KMS-11 (cell line): ENCODE measurements at regions not wholly inside any gene's neighbourhood (a gene's known extent, or its start where the extent isn't known, plus 50 kb on each side); places are given as distances from the start of the nearest gene placed in this dataset.

Experiments used
- H2AFZ ChIP-seq: fragments of 200-600 bp; sonication (generic); 2 replicates; pipeline ENCODE4 v1.6.1; 2016; ENCODE audit warnings: antibody characterized with exemption, mixed run types, low read depth
- H3K27ac ChIP-seq: fragments of 200-600 bp; sonication (generic); 2 replicates; pipeline ENCODE4 v1.6.1; 2016; ENCODE audit warnings: mild to moderate bottlenecking, mixed run types
- H3K27me3 ChIP-seq: fragments of 200-600 bp; sonication (generic); 2 replicates; pipeline ENCODE4 v1.6.1; 2017; ENCODE audit warnings: mild to moderate bottlenecking, low read depth, mixed run types, moderate library complexity; ENCODE audit not compliant: insufficient read depth
- H3K36me3 ChIP-seq: fragments of 200-600 bp; sonication (generic); 2 replicates; pipeline ENCODE4 v1.6.1; 2017; ENCODE audit warnings: mild to moderate bottlenecking, mixed run types; ENCODE audit not compliant: insufficient read depth
- H3K4me1 ChIP-seq: fragments of 200-600 bp; sonication (generic); 2 replicates; pipeline ENCODE4 v1.6.1; 2016; ENCODE audit warnings: mild to moderate bottlenecking, low read depth, mixed run types; ENCODE audit not compliant: poor library complexity, severe bottlenecking
- H3K4me2 ChIP-seq: fragments of 200-600 bp; sonication (generic); 2 replicates; pipeline ENCODE4 v1.7.0; 2016; ENCODE audit warnings: mild to moderate bottlenecking, mixed run types
- H3K4me3 ChIP-seq: fragments of 200-600 bp; sonication (generic); IDR thresholded peaks from 2 replicates; pipeline ENCODE4 v1.6.1; 2017; ENCODE audit warnings: low read depth, low read length, mixed read lengths; ENCODE audit not compliant: insufficient read depth
- H3K79me2 ChIP-seq: fragments of 200-600 bp; sonication (generic); 2 replicates; pipeline ENCODE4 v1.6.1; 2016; ENCODE audit warnings: low read depth, mixed run types; ENCODE audit not compliant: insufficient read depth
- H3K9ac ChIP-seq: fragments of 200-600 bp; sonication (generic); 2 replicates; pipeline ENCODE4 v1.6.1; 2016; ENCODE audit warnings: mild to moderate bottlenecking, mixed run types
- H4K20me1 ChIP-seq: fragments of 200-600 bp; sonication (generic); 2 replicates; pipeline ENCODE4 v1.6.1; 2016; ENCODE audit warnings: mild to moderate bottlenecking, mixed run types; ENCODE audit not compliant: insufficient read depth
- CTCF ChIP-seq: fragments of 200-600 bp; sonication (generic); conservative IDR thresholded peaks from 2 replicates; pipeline ENCODE4 v1.6.1; 2017; ENCODE audit warnings: low read depth, mild to moderate bottlenecking, antibody characterized with exemption, low read length, moderate library complexity, mixed read lengths

GRCh38 chr5:173790177-173790719, 97.9 kb upstream of the CPEB4 start:
- Histone ChIP-seq H2AFZ (no peak overlapping the region), H3K36me3 (no peaks in the 10 kb centered on the region), H3K9ac (no peak overlapping the region), H3K4me2 (no peak overlapping the region), H3K4me1 (peaks cover 30% of the 10 kb centered on the region), H3K27ac (no peak overlapping the region), H3K4me3 (no peak overlapping the region), H3K79me2 (no peaks in the 10 kb centered on the region), H4K20me1 (no peaks in the 10 kb centered on the region), H3K27me3 (no peaks in the 10 kb centered on the region)
- TF ChIP-seq CTCF: no peak

GRCh38 chr5:173790836-173791546, 97.2 kb upstream of the CPEB4 start:
- Histone ChIP-seq H3K27ac (no peak overlapping the region), H2AFZ (no peak overlapping the region), H3K4me2 (no peak overlapping the region), H3K4me1 (peaks cover 31% of the 10 kb centered on the region), H3K9ac (no peak overlapping the region), H4K20me1 (no peaks in the 10 kb centered on the region), H3K36me3 (no peaks in the 10 kb centered on the region), H3K27me3 (no peaks in the 10 kb centered on the region), H3K79me2 (no peaks in the 10 kb centered on the region), H3K4me3 (no peak overlapping the region)
- TF ChIP-seq CTCF: no peak

DNA sequence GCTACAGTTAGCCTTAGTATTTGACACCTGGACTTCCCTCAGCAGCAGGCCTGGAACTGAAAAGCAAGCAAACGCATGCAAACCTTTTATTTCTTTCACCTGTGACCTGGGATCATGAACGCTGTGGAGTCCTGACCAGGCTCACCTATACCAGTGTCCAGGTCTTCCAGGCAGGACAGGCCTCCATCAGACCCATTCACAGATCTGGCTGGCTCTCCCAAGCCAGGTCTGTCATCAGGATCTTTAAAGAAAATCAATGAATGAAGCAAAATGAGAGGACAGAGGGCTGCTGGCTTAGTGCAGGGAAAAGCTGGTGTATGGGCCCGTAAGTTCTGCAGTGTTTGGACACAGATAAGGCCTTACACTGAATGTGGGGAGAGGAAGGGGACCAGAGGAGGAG, 96.3 kb upstream of the CPEB4 start:
- Histone ChIP-seq H3K4me1 (peaks cover 31% of the 10 kb centered on the region), H3K4me3 (no peak overlapping the region), H3K27ac (no peak overlapping the region), H2AFZ (no peak overlapping the region), H3K36me3 (no peaks in the 10 kb centered on the region), H3K27me3 (no peaks in the 10 kb centered on the region), H3K9ac (no peak overlapping the region), H4K20me1 (no peaks in the 10 kb centered on the region), H3K4me2 (no peak overlapping the region), H3K79me2 (no peaks in the 10 kb centered on the region)
- TF ChIP-seq CTCF: no peak

DNA sequence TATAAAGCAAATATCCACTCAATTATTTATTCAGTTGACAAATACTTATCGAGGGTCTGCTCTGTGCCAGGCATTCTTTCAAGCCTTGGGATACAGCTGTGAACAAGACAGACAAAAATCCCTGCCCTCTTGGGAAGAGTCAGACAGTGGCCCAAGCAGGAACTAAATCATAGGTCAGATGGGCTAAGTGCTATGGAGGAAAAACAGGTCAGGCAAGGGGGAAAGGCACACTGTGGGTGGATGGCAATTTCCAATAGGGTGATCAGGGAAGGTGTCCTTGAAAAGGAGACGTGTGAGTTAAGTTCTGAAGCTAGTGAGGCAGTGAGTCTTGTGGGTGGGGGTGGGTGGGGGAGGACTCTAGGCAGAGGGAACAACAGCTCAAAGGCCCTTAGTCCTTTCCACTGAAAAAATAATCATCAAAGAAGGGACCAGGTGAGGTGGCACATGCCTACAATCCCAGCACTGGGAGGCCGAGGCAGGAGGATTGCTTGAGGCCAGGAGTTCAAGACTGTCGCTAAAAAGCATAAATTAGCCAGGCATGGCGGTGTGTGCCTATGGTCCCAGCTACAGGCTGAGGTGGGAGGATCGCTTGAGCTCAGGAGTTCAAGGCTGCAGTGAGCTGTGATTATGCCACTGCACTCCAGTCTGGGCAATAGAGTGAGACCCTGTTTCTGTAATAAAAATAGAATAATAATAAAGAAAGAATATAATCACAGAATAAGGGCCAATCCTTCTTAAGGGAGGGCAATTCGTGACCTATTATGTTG, 95.2 kb upstream of the CPEB4 start:
- no peaks in the 10 kb centered on the region for H4K20me1 ChIP-seq
- no peak overlapping the region for H3K4me3 ChIP-seq
- H3K27ac ChIP-seq: no peak overlapping the region
- no peaks in the 10 kb centered on the region for H3K79me2 ChIP-seq
- H3K27me3 ChIP-seq: no peaks in the 10 kb centered on the region
- H3K9ac ChIP-seq: no peak overlapping the region
- no peak overlapping the region for H2AFZ ChIP-seq
- H3K4me1 ChIP-seq: peaks cover 31% of the 10 kb centered on the region
- no peak overlapping the region for H3K4me2 ChIP-seq
- no peaks in the 10 kb centered on the region for H3K36me3 ChIP-seq
- TF ChIP-seq CTCF: no peak
